ENCODE measurements at regions not wholly inside any gene's neighbourhood (a gene's known extent, or its start where the extent isn't known, plus 50 kb on each side); places are given as distances from the start of the nearest gene placed in this dataset.
"Not testable (repeated sequence)": the region's sequence is repeated elsewhere in the genome, so short reads cannot be mapped to it uniquely, and the experiment has no call there.

GRCh38 chr18:59038295-59039039 lies 101.2 kb upstream of the SEC11C start:
- no peak overlapping the region for H3K4me3 ChIP-seq (ENCODE audit: low read depth, low read length)
- no peak for DNase-seq (ENCODE audit: low read depth)

- H3K4me3 ChIP-seq (ENCODE audit: low read depth, low read length); DNase-seq (ENCODE audit: low read depth): not testable (repeated sequence)
Observed at GRCh38 chr18:59039040-59039320, 100.7 kb upstream of the SEC11C start.

GRCh38 chr18:59039449-59039848 lies 100.2 kb upstream of the SEC11C start:
- H3K4me3 ChIP-seq (ENCODE audit: low read depth, low read length), result no peak overlapping the region
- no peak for DNase-seq (ENCODE audit: low read depth)

GRCh38 chr18:59040770-59041148 lies 98.9 kb upstream of the SEC11C start:
- no peak overlapping the region for H3K4me3 ChIP-seq (ENCODE audit: low read depth, low read length)
- no peak for DNase-seq (ENCODE audit: low read depth)

GRCh38 chr18:59041296-59041695 lies 98.4 kb upstream of the SEC11C start:
- DNase-seq (ENCODE audit: low read depth), result no peak
- no peak overlapping the region for H3K4me3 ChIP-seq (ENCODE audit: low read depth, low read length)

GRCh38 chr18:59041819-59042815 lies 97.6 kb upstream of the SEC11C start:
- H3K4me3 ChIP-seq (ENCODE audit: low read depth, low read length), result no peak overlapping the region
- DNase-seq (ENCODE audit: low read depth), result no peak

GRCh38 chr18:59044855-59045254 lies 94.8 kb upstream of the SEC11C start:
- H3K4me3 ChIP-seq (ENCODE audit: low read depth, low read length), result no peak overlapping the region

GRCh38 chr18:59047321-59048047 lies 92.2 kb upstream of the SEC11C start:
- DNase-seq (ENCODE audit: low read depth), result no peak
- H3K4me3 ChIP-seq (ENCODE audit: low read depth, low read length), result no peak overlapping the region

More at GRCh38 chr18:59044855-59045254, 94.8 kb upstream of the SEC11C start:
- no peak for DNase-seq (ENCODE audit: low read depth)

GRCh38 chr18:59048048-59048363 lies 91.7 kb upstream of the SEC11C start:
- no peak for DNase-seq (ENCODE audit: low read depth)
- H3K4me3 ChIP-seq (ENCODE audit: low read depth, low read length), result no peak overlapping the region

- DNase-seq (ENCODE audit: low read depth), result no peak
- H3K4me3 ChIP-seq (ENCODE audit: low read depth, low read length), result no peak overlapping the region
Observed at GRCh38 chr18:59048378-59048777, 91.3 kb upstream of the SEC11C start.

GRCh38 chr18:59049721-59050660 lies 89.7 kb upstream of the SEC11C start:
- no peak for DNase-seq (ENCODE audit: low read depth)
- no peak overlapping the region for H3K4me3 ChIP-seq (ENCODE audit: low read depth, low read length)

GRCh38 chr18:59050661-59051057 lies 89.0 kb upstream of the SEC11C start:
- H3K4me3 ChIP-seq (ENCODE audit: low read depth, low read length), result no peak overlapping the region
- no peak for DNase-seq (ENCODE audit: low read depth)

GRCh38 chr18:59051470-59052165 lies 88.1 kb upstream of the SEC11C start:
- H3K4me3 ChIP-seq (ENCODE audit: low read depth, low read length), result no peak overlapping the region
- DNase-seq (ENCODE audit: low read depth), result peak; percentile 48

- H3K4me3 ChIP-seq (ENCODE audit: low read depth, low read length), result no peak overlapping the region
- no peak for DNase-seq (ENCODE audit: low read depth)
Observed at GRCh38 chr18:59052965-59053820, 86.5 kb upstream of the SEC11C start.

- H3K4me3 ChIP-seq (ENCODE audit: low read depth, low read length), result no peak overlapping the region
- no peak for DNase-seq (ENCODE audit: low read depth)
Observed at GRCh38 chr18:59054496-59055287, 85.0 kb upstream of the SEC11C start.

GRCh38 chr18:59055345-59056032 lies 84.2 kb upstream of the SEC11C start:
- DNase-seq (ENCODE audit: low read depth), result no peak
- H3K4me3 ChIP-seq (ENCODE audit: low read depth, low read length), result no peak overlapping the region

Data from skeletal muscle cell (primary cell).